ENCODE measurements at regions not wholly inside any gene's neighbourhood (a gene's known extent, or its start where the extent isn't known, plus 50 kb on each side); places are given as distances from the start of the nearest gene placed in this dataset.

DNA sequence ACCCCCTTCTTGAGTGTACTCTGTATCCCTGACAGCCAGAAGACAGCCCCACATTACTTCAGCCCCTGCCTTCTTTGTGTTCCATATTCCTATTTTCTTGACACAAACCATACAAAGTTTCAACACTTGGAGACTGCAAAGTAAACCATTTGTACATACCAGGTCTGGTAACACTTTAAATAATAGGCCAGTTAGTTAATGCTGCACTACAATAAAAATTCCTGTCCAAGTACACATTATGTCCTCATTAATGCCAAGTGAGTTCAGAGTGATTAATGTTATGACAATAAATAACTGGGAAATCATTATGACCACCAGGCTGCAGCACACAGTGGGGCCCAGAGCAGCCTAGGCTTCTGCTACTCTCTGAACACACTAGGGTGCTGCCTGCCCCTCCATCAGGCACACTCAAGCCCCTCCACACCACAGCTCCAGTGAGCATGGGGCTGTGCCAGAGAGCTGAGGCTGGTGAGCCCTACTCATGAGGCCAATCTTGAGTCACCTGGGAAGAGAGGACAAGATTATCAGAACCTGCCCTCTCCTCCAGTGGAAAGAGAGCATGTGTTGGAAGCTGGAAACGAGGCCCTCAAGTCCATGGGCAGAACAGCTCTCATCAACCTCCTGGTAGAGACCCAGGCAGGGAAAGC lies 138.7 kb downstream of the TTC32 start:
- no peaks in the 10 kb centered on the region for H3K9me3 ChIP-seq
- no peak for ATAC-seq
- intact Hi-C loops (cut with DNase I), result no loop called here
- H3K36me3 ChIP-seq, result no peaks in the 10 kb centered on the region
- H3K4me1 ChIP-seq, result no peaks in the 10 kb centered on the region
- TF ChIP-seq, protein P1, sequence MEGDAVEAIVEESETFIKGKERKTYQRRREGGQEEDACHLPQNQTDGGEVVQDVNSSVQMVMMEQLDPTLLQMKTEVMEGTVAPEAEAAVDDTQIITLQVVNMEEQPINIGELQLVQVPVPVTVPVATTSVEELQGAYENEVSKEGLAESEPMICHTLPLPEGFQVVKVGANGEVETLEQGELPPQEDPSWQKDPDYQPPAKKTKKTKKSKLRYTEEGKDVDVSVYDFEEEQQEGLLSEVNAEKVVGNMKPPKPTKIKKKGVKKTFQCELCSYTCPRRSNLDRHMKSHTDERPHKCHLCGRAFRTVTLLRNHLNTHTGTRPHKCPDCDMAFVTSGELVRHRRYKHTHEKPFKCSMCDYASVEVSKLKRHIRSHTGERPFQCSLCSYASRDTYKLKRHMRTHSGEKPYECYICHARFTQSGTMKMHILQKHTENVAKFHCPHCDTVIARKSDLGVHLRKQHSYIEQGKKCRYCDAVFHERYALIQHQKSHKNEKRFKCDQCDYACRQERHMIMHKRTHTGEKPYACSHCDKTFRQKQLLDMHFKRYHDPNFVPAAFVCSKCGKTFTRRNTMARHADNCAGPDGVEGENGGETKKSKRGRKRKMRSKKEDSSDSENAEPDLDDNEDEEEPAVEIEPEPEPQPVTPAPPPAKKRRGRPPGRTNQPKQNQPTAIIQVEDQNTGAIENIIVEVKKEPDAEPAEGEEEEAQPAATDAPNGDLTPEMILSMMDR (IDR thresholded peaks at IDR 0.05), result no peak
- no peak for DNase-seq
- H3K27ac ChIP-seq, result no peak overlapping the region
- no peaks in the 10 kb centered on the region for H3K27me3 ChIP-seq (ENCODE audit: low read depth)
- H3K4me3 ChIP-seq, result no peak overlapping the region

- intact Hi-C loops (cut with DNase I), result no loop called here
Measured at GRCh38 chr2:19762142-19762541, 139.6 kb downstream of the TTC32 start.

DNA sequence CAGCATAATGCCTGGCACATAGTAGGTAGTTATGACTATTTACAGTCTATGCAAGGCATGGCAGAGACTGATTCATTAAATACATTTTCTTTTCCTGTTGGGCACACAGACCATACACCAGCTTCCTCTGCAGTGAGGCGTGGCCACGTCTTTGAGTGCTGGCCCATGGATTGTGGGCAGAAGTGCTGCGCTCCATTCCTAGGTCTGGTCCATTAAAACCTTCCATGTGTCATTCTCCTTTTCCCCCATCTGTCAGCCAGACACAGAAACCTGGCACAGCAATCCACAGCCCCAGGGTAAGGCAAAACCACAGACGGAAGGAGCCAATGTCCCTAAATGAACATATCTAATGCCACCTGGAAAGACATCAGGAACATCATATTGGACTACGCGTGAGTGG lies 141.9 kb downstream of the TTC32 start:
- H3K4me1 ChIP-seq, result no peaks in the 10 kb centered on the region
- H3K36me3 ChIP-seq, result no peaks in the 10 kb centered on the region
- H3K9me3 ChIP-seq, result no peaks in the 10 kb centered on the region
- no peaks in the 10 kb centered on the region for H3K27me3 ChIP-seq (ENCODE audit: low read depth)
- ATAC-seq (no peak), DNase-seq (no peak)
- H3K27ac ChIP-seq, result no peak overlapping the region
- H3K4me3 ChIP-seq, result no peak overlapping the region
- TF ChIP-seq, protein P1 (IDR thresholded peaks at IDR 0.05), result no peak
- intact Hi-C loops (cut with DNase I), result no loop called here

More at GRCh38 chr2:19762142-19762541, 139.6 kb downstream of the TTC32 start:
- no peak overlapping the region for H3K4me3 ChIP-seq
- no peak for DNase-seq
- H3K4me1 ChIP-seq, result no peaks in the 10 kb centered on the region
- no peak for ATAC-seq
- no peak overlapping the region for H3K27ac ChIP-seq
- H3K27me3 ChIP-seq (ENCODE audit: low read depth), result no peaks in the 10 kb centered on the region
- H3K9me3 ChIP-seq, result no peaks in the 10 kb centered on the region
- TF ChIP-seq, protein P1 (IDR thresholded peaks at IDR 0.05), result no peak
- no peaks in the 10 kb centered on the region for H3K36me3 ChIP-seq

DNA sequence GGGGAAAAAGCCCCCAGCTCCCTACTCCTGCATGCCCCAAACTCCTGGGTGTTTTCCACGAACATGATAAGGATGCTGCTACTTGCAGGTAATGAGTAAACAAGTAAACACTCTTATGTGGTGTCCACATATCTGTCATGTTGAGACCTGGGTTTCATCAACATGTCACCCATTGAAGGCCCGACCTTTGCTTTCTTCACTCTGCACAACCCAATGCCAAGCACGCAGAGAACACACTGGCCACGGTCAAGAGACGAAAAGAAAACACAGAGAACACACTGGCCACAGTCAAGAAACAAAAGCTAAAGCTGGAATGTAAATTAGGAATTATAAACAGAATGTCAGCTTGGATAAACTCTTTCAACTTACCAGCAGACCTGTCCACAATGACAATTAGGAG lies 143.1 kb downstream of the TTC32 start:
- no peak overlapping the region for H3K27ac ChIP-seq
- DNase-seq, result no peak
- intact Hi-C loops (cut with DNase I), result no loop called here
- no peaks in the 10 kb centered on the region for H3K9me3 ChIP-seq
- no peaks in the 10 kb centered on the region for H3K27me3 ChIP-seq (ENCODE audit: low read depth)
- no peaks in the 10 kb centered on the region for H3K4me1 ChIP-seq
- ATAC-seq, result no peak
- H3K36me3 ChIP-seq, result no peaks in the 10 kb centered on the region
- TF ChIP-seq, protein P1 (IDR thresholded peaks at IDR 0.05), result no peak
- H3K4me3 ChIP-seq, result no peak overlapping the region

DNA sequence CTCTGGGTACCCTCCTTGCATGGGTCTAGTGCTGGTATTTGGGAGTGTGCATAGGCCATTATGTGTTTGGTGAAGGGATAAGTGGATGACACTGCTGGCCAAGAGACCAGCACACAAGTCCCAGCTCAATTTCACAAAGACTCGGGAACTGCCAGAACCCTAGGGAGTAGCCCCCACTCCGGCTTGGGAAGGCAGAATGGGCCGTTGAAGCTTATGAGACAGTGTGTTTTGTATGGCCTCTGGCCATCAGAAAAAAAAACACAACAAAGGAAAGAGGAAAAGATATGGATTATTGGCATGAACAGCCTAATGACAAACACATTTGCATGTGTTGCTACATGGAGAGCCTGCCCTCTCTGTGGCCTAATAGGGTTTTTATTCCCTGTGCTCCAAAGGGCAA lies 144.2 kb downstream of the TTC32 start:
- H3K36me3 ChIP-seq, result no peaks in the 10 kb centered on the region
- intact Hi-C loops (cut with DNase I), result no loop called here
- ATAC-seq, result no peak
- no peak overlapping the region for H3K4me3 ChIP-seq
- no peak overlapping the region for H3K27ac ChIP-seq
- H3K27me3 ChIP-seq (ENCODE audit: low read depth), result no peaks in the 10 kb centered on the region
- no peaks in the 10 kb centered on the region for H3K4me1 ChIP-seq
- H3K9me3 ChIP-seq, result no peaks in the 10 kb centered on the region
- TF ChIP-seq, protein P1 (IDR thresholded peaks at IDR 0.05), result no peak
- DNase-seq, result no peak
